PC-3 (cell line): ENCODE measurements at regions not wholly inside any gene's neighbourhood (a gene's known extent, or its start where the extent isn't known, plus 50 kb on each side); places are given as distances from the start of the nearest gene placed in this dataset.

ENCODE experiments used
- ATAC-seq: fragments of 200-7000 bp; cut with Tn5 transposase; 2 replicates; pipeline ENCODE4 v1.9.1; 2020; ENCODE audit warnings: mild to moderate bottlenecking, moderate library complexity
- BruUV-seq: library from RNA; stranded (reverse); fragments of 400-500 nt; replicated peaks from 2 replicates; lab custom pipeline; 2021; lab: Mats Ljungman, UMichigan
- CTCF ChIA-PET: fragments of 300-600 bp; sonication (Branson Sonifier 250); formaldehyde crosslinking; loops from one replicate; lab custom pipeline; 2022; ENCODE audit warnings: antibody characterized with exemption; lab: Charles Lee
- POLR2A ChIA-PET: fragments of 300-600 bp; sonication (Branson Sonifier 250); formaldehyde crosslinking; loops from one replicate; lab custom pipeline; 2022; ENCODE audit warnings: antibody characterized with exemption; ENCODE audit not compliant: unreplicated experiment; lab: Charles Lee
- DNase-seq: peaks from one replicate; pipeline ENCODE4 v3.0.0-alpha.2; 2015
- H2AFZ ChIP-seq: fragments of 300-600 bp; sonication (generic); 2 replicates; pipeline ENCODE4 v1.6.0; 2016; ENCODE audit warnings: antibody characterized with exemption, low read length
- H3F3A ChIP-seq: fragments of 300-600 bp; sonication (generic); one replicate; pipeline ENCODE4 v1.6.0; 2017; ENCODE audit warnings: antibody characterized with exemption, low read length, control low read depth, mild to moderate bottlenecking; ENCODE audit not compliant: unreplicated experiment
- H3K27ac ChIP-seq: fragments of 300-600 bp; sonication (generic); 2 replicates; pipeline ENCODE4 v1.5.1; 2016; ENCODE audit warnings: mild to moderate bottlenecking, low read length
- H3K27me3 ChIP-seq: fragments of 300-600 bp; sonication (generic); 2 replicates; pipeline ENCODE4 v1.6.1; 2016; ENCODE audit warnings: low read length, mixed read lengths
- H3K36me3 ChIP-seq: fragments of 300-600 bp; sonication (generic); 2 replicates; pipeline ENCODE4 v1.6.1; 2016; ENCODE audit warnings: low read depth, mixed run types, low read length, mixed read lengths
- H3K4me1 ChIP-seq: fragments of 300-600 bp; sonication (generic); 2 replicates; pipeline ENCODE4 v1.5.1; 2016; ENCODE audit warnings: low read length; ENCODE audit not compliant: insufficient read depth
- H3K4me2 ChIP-seq: fragments of 300-600 bp; sonication (generic); 2 replicates; pipeline ENCODE4 v1.6.0; 2016; ENCODE audit warnings: low read length
- H3K4me3 ChIP-seq: fragments of 300-600 bp; sonication (generic); 2 replicates; pipeline ENCODE4 v1.5.1; 2016; ENCODE audit warnings: mild to moderate bottlenecking, low read length, mixed read lengths
- H3K79me2 ChIP-seq: fragments of 300-600 bp; sonication (generic); 2 replicates; pipeline ENCODE4 v1.6.1; 2017; ENCODE audit warnings: low read length, mixed read lengths
- H3K9ac ChIP-seq: fragments of 300-600 bp; sonication (generic); 2 replicates; pipeline ENCODE4 v1.6.0; 2016; ENCODE audit warnings: mild to moderate bottlenecking, low read length
- H3K9me2 ChIP-seq: fragments of 300-600 bp; sonication (generic); replicated peaks from 2 replicates; pipeline ENCODE4 v1.6.1; 2016; ENCODE audit warnings: mixed run types, low read length, mixed read lengths
- H3K9me3 ChIP-seq: fragments of 300-600 bp; sonication (generic); 2 replicates; pipeline ENCODE4 v1.6.1; 2016; ENCODE audit warnings: low read length, mixed read lengths
- H4K20me1 ChIP-seq: fragments of 300-600 bp; sonication (generic); 2 replicates; pipeline ENCODE4 v1.6.1; 2016; ENCODE audit warnings: low read length, mixed read lengths
- CTCF ChIP-seq: fragments of 300-600 bp; sonication (generic); conservative IDR thresholded peaks from 2 replicates; pipeline ENCODE4 v1.5.1; 2017; ENCODE audit warnings: antibody characterized with exemption, low read depth, mild to moderate bottlenecking, low read length
- EZH2 ChIP-seq: fragments of 300-600 bp; sonication (generic); IDR thresholded peaks from one replicate; pipeline ENCODE4 v1.6.1; 2017; ENCODE audit warnings: antibody characterized with exemption, mild to moderate bottlenecking, low read length; ENCODE audit not compliant: unreplicated experiment
- EZH2phosphoT487 ChIP-seq: fragments of 300-600 bp; sonication (generic); IDR thresholded peaks from 2 replicates; pipeline ENCODE4 v1.6.1; 2018; ENCODE audit warnings: mild to moderate bottlenecking, antibody characterized with exemption, low read length, borderline replicate concordance
- intact Hi-C: fragments of 100-400 bp; cut with micrococcal nuclease; formaldehyde crosslinking; loops from 2 replicates; pipeline ENCODE4 v1.9.0; 2023

GRCh38 chr11:116167706-116168458 is 604.9 kb downstream of the BUD13 start:
- Histone ChIP-seq H3K4me3 (no peak overlapping the region), H3K9me3 (no peaks in the 10 kb centered on the region), H3K27ac (no peak overlapping the region), H3K4me2 (no peak overlapping the region), H3K9me2 (no peaks in the 10 kb centered on the region), H2AFZ (no peak overlapping the region), H3K27me3 (no peaks in the 10 kb centered on the region), H3K79me2 (no peaks in the 10 kb centered on the region), H3F3A (no peaks in the 10 kb centered on the region), H3K9ac (no peak overlapping the region), H3K36me3 (no peaks in the 10 kb centered on the region), H4K20me1 (no peaks in the 10 kb centered on the region), H3K4me1 (no peaks in the 10 kb centered on the region)
- no peak for ATAC-seq
- CTCF ChIA-PET: no interaction called here
- TF ChIP-seq EZH2phosphoT487: no peak
- no peak for TF ChIP-seq CTCF
- TF ChIP-seq EZH2: no peak
- no peak for DNase-seq
- intact Hi-C loops: no loop called here
- BruUV-seq: no TSS peak
- POLR2A ChIA-PET: no interaction called here

GRCh38 chr11:116166573-116167465 is 606.0 kb downstream of the BUD13 start:
- BruUV-seq: no TSS peak
- no peak for ATAC-seq
- Histone ChIP-seq H3K9me2 (no peaks in the 10 kb centered on the region), H3K4me1 (no peaks in the 10 kb centered on the region), H4K20me1 (no peaks in the 10 kb centered on the region), H3K9ac (no peak overlapping the region), H3K4me3 (no peak overlapping the region), H3K79me2 (no peaks in the 10 kb centered on the region), H3K36me3 (no peaks in the 10 kb centered on the region), H2AFZ (no peak overlapping the region), H3K9me3 (no peaks in the 10 kb centered on the region), H3K4me2 (no peak overlapping the region), H3K27ac (no peak overlapping the region), H3K27me3 (no peaks in the 10 kb centered on the region), H3F3A (no peaks in the 10 kb centered on the region)
- DNase-seq: no peak
- intact Hi-C loops: no loop called here
- TF ChIP-seq EZH2: no peak
- no peak for TF ChIP-seq EZH2phosphoT487
- TF ChIP-seq CTCF: no peak
- ChIA-PET POLR2A (no interaction called here), CTCF (no interaction called here)
